ENCODE measurements at regions not wholly inside any gene's neighbourhood (a gene's known extent, or its start where the extent isn't known, plus 50 kb on each side); places are given as distances from the start of the nearest gene placed in this dataset.

GRCh38 chr14:106269029-106269428 lies 742.6 kb downstream of the TMEM121 start (continued):
- TF ChIP-seq, protein P1, sequence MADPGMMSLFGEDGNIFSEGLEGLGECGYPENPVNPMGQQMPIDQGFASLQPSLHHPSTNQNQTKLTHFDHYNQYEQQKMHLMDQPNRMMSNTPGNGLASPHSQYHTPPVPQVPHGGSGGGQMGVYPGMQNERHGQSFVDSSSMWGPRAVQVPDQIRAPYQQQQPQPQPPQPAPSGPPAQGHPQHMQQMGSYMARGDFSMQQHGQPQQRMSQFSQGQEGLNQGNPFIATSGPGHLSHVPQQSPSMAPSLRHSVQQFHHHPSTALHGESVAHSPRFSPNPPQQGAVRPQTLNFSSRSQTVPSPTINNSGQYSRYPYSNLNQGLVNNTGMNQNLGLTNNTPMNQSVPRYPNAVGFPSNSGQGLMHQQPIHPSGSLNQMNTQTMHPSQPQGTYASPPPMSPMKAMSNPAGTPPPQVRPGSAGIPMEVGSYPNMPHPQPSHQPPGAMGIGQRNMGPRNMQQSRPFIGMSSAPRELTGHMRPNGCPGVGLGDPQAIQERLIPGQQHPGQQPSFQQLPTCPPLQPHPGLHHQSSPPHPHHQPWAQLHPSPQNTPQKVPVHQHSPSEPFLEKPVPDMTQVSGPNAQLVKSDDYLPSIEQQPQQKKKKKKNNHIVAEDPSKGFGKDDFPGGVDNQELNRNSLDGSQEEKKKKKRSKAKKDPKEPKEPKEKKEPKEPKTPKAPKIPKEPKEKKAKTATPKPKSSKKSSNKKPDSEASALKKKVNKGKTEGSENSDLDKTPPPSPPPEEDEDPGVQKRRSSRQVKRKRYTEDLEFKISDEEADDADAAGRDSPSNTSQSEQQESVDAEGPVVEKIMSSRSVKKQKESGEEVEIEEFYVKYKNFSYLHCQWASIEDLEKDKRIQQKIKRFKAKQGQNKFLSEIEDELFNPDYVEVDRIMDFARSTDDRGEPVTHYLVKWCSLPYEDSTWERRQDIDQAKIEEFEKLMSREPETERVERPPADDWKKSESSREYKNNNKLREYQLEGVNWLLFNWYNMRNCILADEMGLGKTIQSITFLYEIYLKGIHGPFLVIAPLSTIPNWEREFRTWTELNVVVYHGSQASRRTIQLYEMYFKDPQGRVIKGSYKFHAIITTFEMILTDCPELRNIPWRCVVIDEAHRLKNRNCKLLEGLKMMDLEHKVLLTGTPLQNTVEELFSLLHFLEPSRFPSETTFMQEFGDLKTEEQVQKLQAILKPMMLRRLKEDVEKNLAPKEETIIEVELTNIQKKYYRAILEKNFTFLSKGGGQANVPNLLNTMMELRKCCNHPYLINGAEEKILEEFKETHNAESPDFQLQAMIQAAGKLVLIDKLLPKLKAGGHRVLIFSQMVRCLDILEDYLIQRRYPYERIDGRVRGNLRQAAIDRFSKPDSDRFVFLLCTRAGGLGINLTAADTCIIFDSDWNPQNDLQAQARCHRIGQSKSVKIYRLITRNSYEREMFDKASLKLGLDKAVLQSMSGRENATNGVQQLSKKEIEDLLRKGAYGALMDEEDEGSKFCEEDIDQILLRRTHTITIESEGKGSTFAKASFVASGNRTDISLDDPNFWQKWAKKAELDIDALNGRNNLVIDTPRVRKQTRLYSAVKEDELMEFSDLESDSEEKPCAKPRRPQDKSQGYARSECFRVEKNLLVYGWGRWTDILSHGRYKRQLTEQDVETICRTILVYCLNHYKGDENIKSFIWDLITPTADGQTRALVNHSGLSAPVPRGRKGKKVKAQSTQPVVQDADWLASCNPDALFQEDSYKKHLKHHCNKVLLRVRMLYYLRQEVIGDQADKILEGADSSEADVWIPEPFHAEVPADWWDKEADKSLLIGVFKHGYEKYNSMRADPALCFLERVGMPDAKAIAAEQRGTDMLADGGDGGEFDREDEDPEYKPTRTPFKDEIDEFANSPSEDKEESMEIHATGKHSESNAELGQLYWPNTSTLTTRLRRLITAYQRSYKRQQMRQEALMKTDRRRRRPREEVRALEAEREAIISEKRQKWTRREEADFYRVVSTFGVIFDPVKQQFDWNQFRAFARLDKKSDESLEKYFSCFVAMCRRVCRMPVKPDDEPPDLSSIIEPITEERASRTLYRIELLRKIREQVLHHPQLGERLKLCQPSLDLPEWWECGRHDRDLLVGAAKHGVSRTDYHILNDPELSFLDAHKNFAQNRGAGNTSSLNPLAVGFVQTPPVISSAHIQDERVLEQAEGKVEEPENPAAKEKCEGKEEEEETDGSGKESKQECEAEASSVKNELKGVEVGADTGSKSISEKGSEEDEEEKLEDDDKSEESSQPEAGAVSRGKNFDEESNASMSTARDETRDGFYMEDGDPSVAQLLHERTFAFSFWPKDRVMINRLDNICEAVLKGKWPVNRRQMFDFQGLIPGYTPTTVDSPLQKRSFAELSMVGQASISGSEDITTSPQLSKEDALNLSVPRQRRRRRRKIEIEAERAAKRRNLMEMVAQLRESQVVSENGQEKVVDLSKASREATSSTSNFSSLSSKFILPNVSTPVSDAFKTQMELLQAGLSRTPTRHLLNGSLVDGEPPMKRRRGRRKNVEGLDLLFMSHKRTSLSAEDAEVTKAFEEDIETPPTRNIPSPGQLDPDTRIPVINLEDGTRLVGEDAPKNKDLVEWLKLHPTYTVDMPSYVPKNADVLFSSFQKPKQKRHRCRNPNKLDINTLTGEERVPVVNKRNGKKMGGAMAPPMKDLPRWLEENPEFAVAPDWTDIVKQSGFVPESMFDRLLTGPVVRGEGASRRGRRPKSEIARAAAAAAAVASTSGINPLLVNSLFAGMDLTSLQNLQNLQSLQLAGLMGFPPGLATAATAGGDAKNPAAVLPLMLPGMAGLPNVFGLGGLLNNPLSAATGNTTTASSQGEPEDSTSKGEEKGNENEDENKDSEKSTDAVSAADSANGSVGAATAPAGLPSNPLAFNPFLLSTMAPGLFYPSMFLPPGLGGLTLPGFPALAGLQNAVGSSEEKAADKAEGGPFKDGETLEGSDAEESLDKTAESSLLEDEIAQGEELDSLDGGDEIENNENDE (IDR thresholded peaks at IDR 0.05; ENCODE audit: insufficient replicate concordance, low read length), result no peak
- TF ChIP-seq HDAC2 (IDR thresholded peaks at IDR 0.05; ENCODE audit: borderline replicate concordance in 1 of 2, low read depth in 2 of 2, low read length in 2 of 2), result no peak

Measured in H1 (cell line).